ENCODE measurements at regions not wholly inside any gene's neighbourhood (a gene's known extent, or its start where the extent isn't known, plus 50 kb on each side); places are given as distances from the start of the nearest gene placed in this dataset.

DNA sequence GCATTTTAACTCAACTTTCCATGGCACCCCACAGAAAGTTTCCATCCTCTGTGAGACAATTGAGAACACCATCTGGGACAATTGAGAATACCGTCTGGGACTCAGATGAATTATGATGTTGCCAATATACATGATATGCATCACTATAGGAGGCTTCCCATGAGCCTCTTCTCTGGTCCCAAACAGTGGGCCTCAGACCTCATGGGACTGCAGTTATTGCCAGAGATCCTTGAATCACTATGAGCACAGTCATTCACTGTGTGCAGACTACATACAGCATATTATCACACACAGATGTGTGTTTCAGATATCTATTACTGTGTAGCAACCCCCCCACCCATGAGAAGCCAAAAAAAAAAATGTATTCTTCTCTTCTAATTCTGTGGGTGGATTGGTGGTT, 134.4 kb downstream of the GXYLT1 start:
- no peak overlapping the region for H3K4me3 ChIP-seq (ENCODE audit: low read depth, low read length)
- no peak for TF ChIP-seq CTCF (IDR thresholded peaks at IDR 0.05; ENCODE audit: insufficient read depth, low read depth, low read length)
- no peaks in the 10 kb centered on the region for H3K36me3 ChIP-seq (ENCODE audit: control insufficient read depth, insufficient read depth, low read length)
- H3K27me3 ChIP-seq (ENCODE audit: control insufficient read depth, insufficient read depth, low read length), result no peaks in the 10 kb centered on the region
- DNase-seq (ENCODE audit: low read depth), result no peak
- CTCF ChIA-PET, result interaction anchor here (6.3 kb wide), 1 partner anchor 14 kb away, joined by 49 read pairs; no protein-coding TSS in a partner anchor
- POLR2A ChIA-PET, result no interaction called here

DNA sequence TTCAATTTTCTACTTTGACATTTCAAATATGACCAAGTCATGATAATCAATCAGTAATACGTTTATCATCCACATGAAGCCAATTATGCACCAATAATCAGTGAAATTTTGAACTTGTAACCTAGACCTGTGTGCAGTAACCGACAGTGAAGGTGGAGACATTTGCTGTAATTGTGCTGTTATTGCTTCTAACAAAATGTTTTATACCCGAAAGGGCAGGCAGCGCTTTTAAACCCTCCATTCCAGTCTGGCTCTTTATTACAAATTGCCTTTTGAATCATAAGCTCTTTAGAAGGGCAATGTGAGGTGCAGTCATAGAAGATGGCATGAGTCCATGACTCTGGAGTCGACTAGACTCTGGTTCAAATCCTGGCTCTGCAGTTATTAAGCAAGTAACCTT, 135.7 kb downstream of the GXYLT1 start:
- CTCF ChIA-PET, result interaction anchor here (2.4 kb wide), 1 partner anchor 16 kb away, joined by 10 read pairs; no protein-coding TSS in a partner anchor
- no peaks in the 10 kb centered on the region for H3K27me3 ChIP-seq (ENCODE audit: control insufficient read depth, insufficient read depth, low read length)
- no peak for DNase-seq (ENCODE audit: low read depth)
- no peaks in the 10 kb centered on the region for H3K36me3 ChIP-seq (ENCODE audit: control insufficient read depth, insufficient read depth, low read length)
- no peak overlapping the region for H3K4me3 ChIP-seq (ENCODE audit: low read depth, low read length)
- POLR2A ChIA-PET, result no interaction called here
- TF ChIP-seq CTCF (IDR thresholded peaks at IDR 0.05; ENCODE audit: insufficient read depth, low read depth, low read length), result no peak

DNA sequence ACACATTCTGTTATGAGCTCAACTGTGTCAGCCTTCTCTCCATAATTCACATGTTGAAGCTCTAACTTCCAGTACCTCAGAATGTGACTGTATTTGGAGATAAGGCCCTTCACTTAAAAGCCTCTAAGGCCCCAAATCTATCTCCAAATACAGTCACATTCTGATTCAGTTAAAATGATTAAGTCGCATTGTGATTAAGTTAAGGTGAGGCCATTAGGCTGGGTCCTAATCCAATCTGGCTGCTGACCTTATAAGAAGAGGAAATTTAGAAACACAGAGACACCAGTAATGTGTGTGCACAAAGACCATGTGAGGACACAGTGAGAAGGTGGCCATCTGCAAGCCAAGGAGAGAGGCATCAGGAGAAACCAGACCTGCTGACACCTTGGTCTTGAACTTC, 141.6 kb downstream of the GXYLT1 start:
- ChIA-PET CTCF (interaction anchor here (1.0 to 1.9 kb wide), 2 partner anchors 16 to 21 kb away, joined by 3 to 5 read pairs; no protein-coding TSS in a partner anchor), POLR2A (no interaction called here)
- H3K4me3 ChIP-seq (ENCODE audit: low read depth, low read length), result no peak overlapping the region
- H3K27me3 ChIP-seq (ENCODE audit: control insufficient read depth, insufficient read depth, low read length), result no peaks in the 10 kb centered on the region
- no peaks in the 10 kb centered on the region for H3K36me3 ChIP-seq (ENCODE audit: control insufficient read depth, insufficient read depth, low read length)
- DNase-seq (ENCODE audit: low read depth), result no peak
- no peak for TF ChIP-seq CTCF (IDR thresholded peaks at IDR 0.05; ENCODE audit: insufficient read depth, low read depth, low read length)

- Histone ChIP-seq H3K36me3 (ENCODE audit: control insufficient read depth, insufficient read depth, low read length) (no peaks in the 10 kb centered on the region), H3K4me3 (ENCODE audit: low read depth, low read length) (no peak overlapping the region), H3K27me3 (ENCODE audit: control insufficient read depth, insufficient read depth, low read length) (no peaks in the 10 kb centered on the region)
- no peak for TF ChIP-seq CTCF (IDR thresholded peaks at IDR 0.05; ENCODE audit: insufficient read depth, low read depth, low read length)
- ChIA-PET POLR2A (no interaction called here), CTCF (interaction anchor here (1.0 to 1.9 kb wide), 2 partner anchors 15 to 21 kb away, joined by 3 to 5 read pairs; no protein-coding TSS in a partner anchor)
- DNase-seq (ENCODE audit: low read depth), result no peak
Observed at GRCh38 chr12:42002563-42002962, 142.1 kb downstream of the GXYLT1 start.

GRCh38 chr12:41998436-41998835, 146.2 kb downstream of the GXYLT1 start:
- ChIA-PET POLR2A (no interaction called here), CTCF (no interaction called here)
- H3K4me3 ChIP-seq (ENCODE audit: low read depth, low read length), result no peak overlapping the region
- TF ChIP-seq CTCF (IDR thresholded peaks at IDR 0.05; ENCODE audit: insufficient read depth, low read depth, low read length), result no peak
- H3K27me3 ChIP-seq (ENCODE audit: control insufficient read depth, insufficient read depth, low read length), result no peaks in the 10 kb centered on the region
- DNase-seq (ENCODE audit: low read depth), result no peak
- H3K36me3 ChIP-seq (ENCODE audit: control insufficient read depth, insufficient read depth, low read length), result no peaks in the 10 kb centered on the region
